ENCODE measurements at regions not wholly inside any gene's neighbourhood (a gene's known extent, or its start where the extent isn't known, plus 50 kb on each side); places are given as distances from the start of the nearest gene placed in this dataset.

DNA sequence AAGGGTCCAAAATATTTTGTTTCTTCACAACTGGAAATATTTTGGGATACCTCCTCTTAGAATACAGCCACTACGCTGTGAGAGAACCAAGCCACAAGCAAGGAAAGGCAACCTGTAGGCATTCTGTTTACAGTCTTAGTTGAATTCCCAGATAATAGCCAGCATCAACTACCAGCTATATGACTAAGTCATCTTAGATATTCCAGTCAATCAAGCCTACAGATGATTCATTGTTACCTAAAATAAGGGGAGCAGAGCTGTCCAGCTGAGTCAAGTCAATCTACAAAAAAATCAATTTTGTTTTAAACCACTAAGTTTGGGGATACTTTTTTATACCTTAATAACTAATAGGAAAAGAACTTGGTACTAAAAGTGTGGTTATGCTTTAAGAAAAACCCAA, 526.4 kb upstream of the DPPA4 start:
- TF ChIP-seq, protein P1, sequence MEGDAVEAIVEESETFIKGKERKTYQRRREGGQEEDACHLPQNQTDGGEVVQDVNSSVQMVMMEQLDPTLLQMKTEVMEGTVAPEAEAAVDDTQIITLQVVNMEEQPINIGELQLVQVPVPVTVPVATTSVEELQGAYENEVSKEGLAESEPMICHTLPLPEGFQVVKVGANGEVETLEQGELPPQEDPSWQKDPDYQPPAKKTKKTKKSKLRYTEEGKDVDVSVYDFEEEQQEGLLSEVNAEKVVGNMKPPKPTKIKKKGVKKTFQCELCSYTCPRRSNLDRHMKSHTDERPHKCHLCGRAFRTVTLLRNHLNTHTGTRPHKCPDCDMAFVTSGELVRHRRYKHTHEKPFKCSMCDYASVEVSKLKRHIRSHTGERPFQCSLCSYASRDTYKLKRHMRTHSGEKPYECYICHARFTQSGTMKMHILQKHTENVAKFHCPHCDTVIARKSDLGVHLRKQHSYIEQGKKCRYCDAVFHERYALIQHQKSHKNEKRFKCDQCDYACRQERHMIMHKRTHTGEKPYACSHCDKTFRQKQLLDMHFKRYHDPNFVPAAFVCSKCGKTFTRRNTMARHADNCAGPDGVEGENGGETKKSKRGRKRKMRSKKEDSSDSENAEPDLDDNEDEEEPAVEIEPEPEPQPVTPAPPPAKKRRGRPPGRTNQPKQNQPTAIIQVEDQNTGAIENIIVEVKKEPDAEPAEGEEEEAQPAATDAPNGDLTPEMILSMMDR (IDR thresholded peaks at IDR 0.05): no peak
- TF ChIP-seq POLR2AphosphoS5 (IDR thresholded peaks at IDR 0.05): no peak
